ENCODE measurements at regions not wholly inside any gene's neighbourhood (a gene's known extent, or its start where the extent isn't known, plus 50 kb on each side); places are given as distances from the start of the nearest gene placed in this dataset.

DNA sequence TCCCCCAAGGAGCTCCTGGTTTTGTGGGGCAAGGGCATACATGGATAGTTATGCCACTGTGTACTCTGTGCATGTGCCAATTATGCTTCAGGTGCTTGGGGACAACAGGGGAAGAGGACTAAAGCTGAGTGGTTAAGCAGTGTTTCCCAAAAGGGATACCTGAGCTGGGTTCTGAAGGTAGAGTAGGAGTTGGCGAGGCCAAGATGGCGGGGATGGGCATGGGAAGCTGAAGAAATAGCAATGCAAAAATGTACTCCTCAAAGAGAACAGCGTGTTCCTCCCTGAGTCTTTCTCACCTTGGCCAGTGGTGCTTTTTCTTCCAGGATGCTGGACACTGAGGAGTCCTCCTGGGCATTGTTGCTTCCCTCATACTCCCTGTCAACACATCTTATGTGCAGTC, 90.0 kb upstream of the LARGE1 start:
- WGBS, 2 donors, result 81 to 86% methylated on average over 3 of the region's 3 CpGs
- TF ChIP-seq, protein P1, sequence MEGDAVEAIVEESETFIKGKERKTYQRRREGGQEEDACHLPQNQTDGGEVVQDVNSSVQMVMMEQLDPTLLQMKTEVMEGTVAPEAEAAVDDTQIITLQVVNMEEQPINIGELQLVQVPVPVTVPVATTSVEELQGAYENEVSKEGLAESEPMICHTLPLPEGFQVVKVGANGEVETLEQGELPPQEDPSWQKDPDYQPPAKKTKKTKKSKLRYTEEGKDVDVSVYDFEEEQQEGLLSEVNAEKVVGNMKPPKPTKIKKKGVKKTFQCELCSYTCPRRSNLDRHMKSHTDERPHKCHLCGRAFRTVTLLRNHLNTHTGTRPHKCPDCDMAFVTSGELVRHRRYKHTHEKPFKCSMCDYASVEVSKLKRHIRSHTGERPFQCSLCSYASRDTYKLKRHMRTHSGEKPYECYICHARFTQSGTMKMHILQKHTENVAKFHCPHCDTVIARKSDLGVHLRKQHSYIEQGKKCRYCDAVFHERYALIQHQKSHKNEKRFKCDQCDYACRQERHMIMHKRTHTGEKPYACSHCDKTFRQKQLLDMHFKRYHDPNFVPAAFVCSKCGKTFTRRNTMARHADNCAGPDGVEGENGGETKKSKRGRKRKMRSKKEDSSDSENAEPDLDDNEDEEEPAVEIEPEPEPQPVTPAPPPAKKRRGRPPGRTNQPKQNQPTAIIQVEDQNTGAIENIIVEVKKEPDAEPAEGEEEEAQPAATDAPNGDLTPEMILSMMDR (IDR thresholded peaks at IDR 0.05), result no peak
- TF ChIP-seq POLR2AphosphoS5 (IDR thresholded peaks at IDR 0.05) (no peak), POLR2A (IDR thresholded peaks at IDR 0.05) (no peak), EP300 (IDR thresholded peaks at IDR 0.05) (no peak)

GRCh38 chr22:34015642-34016041, 95.4 kb upstream of the LARGE1 start:
- H3K9me3 ChIP-seq, result peaks cover 0 to 13% (median 4%) of the 10 kb centered on the region in 4 donors
- no peaks in the 10 kb centered on the region for H3K27me3 ChIP-seq
- WGBS, 2 donors, result 72 to 79% methylated on average over 3 of the region's 3 CpGs
- H3K27ac ChIP-seq, result no peak overlapping the region
- H3K4me3 ChIP-seq, result no peak overlapping the region
- H3K36me3 ChIP-seq, result no peaks in the 10 kb centered on the region
- H3K4me1 ChIP-seq, result no peaks in the 10 kb centered on the region
- no peak for ATAC-seq (ENCODE audit: low FRiP score in 2 of 2)
- DNase-seq, result no peak
- TF ChIP-seq POLR2A (IDR thresholded peaks at IDR 0.05) (no peak), POLR2AphosphoS5 (IDR thresholded peaks at IDR 0.05) (no peak)
- TF ChIP-seq, protein P1 (IDR thresholded peaks at IDR 0.05), result no peak

More for the DNA sequence above, 90.0 kb upstream of the LARGE1 start:
- ATAC-seq (ENCODE audit: low FRiP score in 2 of 2) (no peak), DNase-seq (no peak)
- no peak overlapping the region for H3K27ac ChIP-seq
- no peaks in the 10 kb centered on the region for H3K4me1 ChIP-seq
- H3K9me3 ChIP-seq, result peaks cover 0 to 13% (median 7%) of the 10 kb centered on the region in 4 donors
- no peaks in the 10 kb centered on the region for H3K27me3 ChIP-seq
- H3K36me3 ChIP-seq, result no peaks in the 10 kb centered on the region
- no peak overlapping the region for H3K4me3 ChIP-seq

GRCh38 chr22:34017205-34017604, 96.9 kb upstream of the LARGE1 start:
- no peak overlapping the region for H3K4me3 ChIP-seq
- no peaks in the 10 kb centered on the region for H3K36me3 ChIP-seq
- no peak overlapping the region for H3K27ac ChIP-seq
- H3K27me3 ChIP-seq, result no peaks in the 10 kb centered on the region
- H3K9me3 ChIP-seq, result peaks cover 0 to 13% (median 4%) of the 10 kb centered on the region in 4 donors
- 40 to 63% methylated on average over 4 of the region's 4 CpGs for WGBS, 2 donors
- no peak for TF ChIP-seq POLR2A (IDR thresholded peaks at IDR 0.05)
- ATAC-seq (ENCODE audit: low FRiP score in 2 of 2), result no peak
- no peaks in the 10 kb centered on the region for H3K4me1 ChIP-seq
- no peak for DNase-seq

GRCh38 chr22:34019190-34019845, 99.0 kb upstream of the LARGE1 start:
- WGBS, 2 donors, result 58 to 75% methylated on average over 7 to 8 of the region's 8 CpGs
- no peak for DNase-seq
- no peak for ATAC-seq (ENCODE audit: low FRiP score in 2 of 2)
- TF ChIP-seq EP300 (IDR thresholded peaks at IDR 0.05) (no peak), POLR2A (IDR thresholded peaks at IDR 0.05) (no peak), POLR2AphosphoS5 (IDR thresholded peaks at IDR 0.05) (no peak)
- TF ChIP-seq, protein P1 (IDR thresholded peaks at IDR 0.05), result no peak
- Histone ChIP-seq H3K4me3 (no peak overlapping the region), H3K4me1 (no peaks in the 10 kb centered on the region), H3K27ac (no peak overlapping the region), H3K36me3 (no peaks in the 10 kb centered on the region), H3K9me3 (peaks cover 0 to 9% (median 3%) of the 10 kb centered on the region in 4 donors), H3K27me3 (no peaks in the 10 kb centered on the region)

DNA sequence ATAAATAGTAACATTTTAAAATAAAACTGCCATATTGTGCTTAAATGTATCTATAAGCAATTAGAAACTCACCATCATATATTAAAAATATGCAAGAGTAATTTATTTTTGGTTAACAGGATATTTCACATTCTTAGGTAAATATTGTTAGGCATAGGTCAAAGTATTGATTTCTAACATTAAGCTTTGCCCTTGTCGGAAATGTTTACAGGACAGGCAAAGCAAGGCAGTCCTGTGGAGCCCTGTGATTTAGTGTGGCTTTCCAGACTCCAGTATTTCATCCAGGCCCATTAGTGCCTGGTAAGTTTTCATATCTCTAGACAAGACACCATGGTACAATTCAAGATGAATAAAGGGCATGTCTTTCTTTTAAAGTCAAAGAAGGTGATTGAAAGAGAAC, 114.9 kb upstream of the LARGE1 start:
- Histone ChIP-seq H3K27ac (no peak overlapping the region), H3K4me1 (no peaks in the 10 kb centered on the region), H3K9me3 (peaks cover 0 to 3% (median 0%) of the 10 kb centered on the region in 4 donors), H3K4me3 (no peak overlapping the region), H3K27me3 (no peaks in the 10 kb centered on the region), H3K36me3 (no peaks in the 10 kb centered on the region)
- ATAC-seq (ENCODE audit: low FRiP score in 2 of 2) (no peak), DNase-seq (no peak)
- no peak for TF ChIP-seq POLR2A (IDR thresholded peaks at IDR 0.05)
- 81 to 94% methylated on average over 1 of the region's 1 CpG for WGBS, 2 donors

GRCh38 chr22:34036931-34037330, 116.7 kb upstream of the LARGE1 start:
- 47 to 66% methylated on average over 2 of the region's 2 CpGs for WGBS, 2 donors
- no peaks in the 10 kb centered on the region for H3K9me3 ChIP-seq
- H3K4me1 ChIP-seq, result no peaks in the 10 kb centered on the region
- no peak overlapping the region for H3K27ac ChIP-seq
- H3K36me3 ChIP-seq, result no peaks in the 10 kb centered on the region
- H3K4me3 ChIP-seq, result no peak overlapping the region
- ATAC-seq (ENCODE audit: low FRiP score in 2 of 2) (no peak), DNase-seq (no peak)
- TF ChIP-seq, protein P1 (IDR thresholded peaks at IDR 0.05), result no peak
- TF ChIP-seq POLR2A (IDR thresholded peaks at IDR 0.05) (no peak), EP300 (IDR thresholded peaks at IDR 0.05) (no peak), POLR2AphosphoS5 (IDR thresholded peaks at IDR 0.05) (no peak)
- no peaks in the 10 kb centered on the region for H3K27me3 ChIP-seq

Measured in upper lobe of left lung (tissue), 6 donors.